OCI-LY3 (cell line): ENCODE measurements at regions not wholly inside any gene's neighbourhood (a gene's known extent, or its start where the extent isn't known, plus 50 kb on each side); places are given as distances from the start of the nearest gene placed in this dataset.

ENCODE experiments used
- H2AFZ ChIP-seq: fragments of 200-600, 300-600 bp; shearing (Covaris generic); 2 replicates; pipeline ENCODE4 v1.6.0; 2014; ENCODE audit warnings: antibody characterized with exemption, low read depth, low read length
- H3K27ac ChIP-seq: fragments of 200-600, 300-600 bp; sonication (generic); 2 replicates; pipeline ENCODE4 v1.5.1; 2014; ENCODE audit warnings: mild to moderate bottlenecking, low read length, moderate library complexity, mixed read lengths
- H3K27me3 ChIP-seq: fragments of 200-600, 300-600 bp; sonication (generic); 2 replicates; pipeline ENCODE4 v1.6.1; 2014; ENCODE audit warnings: low read depth, low read length, mixed read lengths
- H3K36me3 ChIP-seq: fragments of 200-600, 300-600 bp; sonication (generic); replicated peaks from 2 replicates; pipeline ENCODE3; 2014; ENCODE audit warnings: low read depth, low read length, mixed read lengths
- H3K4me1 ChIP-seq: fragments of 300-600, 200-600 bp; sonication (generic); 2 replicates; pipeline ENCODE4 v1.6.1; 2014; ENCODE audit warnings: low read length, mixed read lengths
- H3K4me2 ChIP-seq: fragments of 200-600, 300-600 bp; sonication (generic); 2 replicates; pipeline ENCODE4 v1.6.1; 2014; ENCODE audit warnings: low read length, mixed read lengths
- H3K4me3 ChIP-seq: fragments of 300-600, 200-600 bp; sonication (generic); 2 replicates; pipeline ENCODE4 v1.5.1; 2014; ENCODE audit warnings: antibody characterized with exemption, mild to moderate bottlenecking, low read length, moderate library complexity
- H3K79me2 ChIP-seq: fragments of 300-600, 200-600 bp; shearing (Covaris generic); 2 replicates; pipeline ENCODE4 v1.6.1; 2014; ENCODE audit warnings: mild to moderate bottlenecking, low read length, mixed read lengths
- H3K9ac ChIP-seq: fragments of 300-600, 200-600 bp; shearing (Covaris generic); 2 replicates; pipeline ENCODE4 v1.6.0; 2014; ENCODE audit warnings: mild to moderate bottlenecking, low read length, moderate library complexity
- H3K9me3 ChIP-seq: fragments of 200-600, 300-600 bp; shearing (Covaris generic); 2 replicates; pipeline ENCODE4 v1.6.1; 2014; ENCODE audit warnings: low read length, mixed read lengths; ENCODE audit not compliant: insufficient read depth
- H4K20me1 ChIP-seq: fragments of 200-600, 300-600 bp; sonication (generic); 2 replicates; pipeline ENCODE4 v1.6.1; 2016; ENCODE audit warnings: low read length, mixed read lengths; ENCODE audit not compliant: insufficient read depth
- CTCF ChIP-seq: fragments of 200-600, 300-600 bp; sonication (generic); IDR thresholded peaks from 2 replicates; pipeline ENCODE4 v1.5.1; 2014; ENCODE audit warnings: antibody characterized with exemption, low read length, low read depth
- EZH2phosphoT487 ChIP-seq: fragments of 200-600 bp; shearing (Covaris generic); IDR thresholded peaks from 2 replicates; pipeline ENCODE4 v1.6.1; 2018; ENCODE audit warnings: antibody characterized with exemption, mixed run types, low read depth

GRCh38 chr6:84399003-84399402 is 171.6 kb upstream of the CEP162 start:
- Histone ChIP-seq H3K9me3 (no peaks in the 10 kb centered on the region), H2AFZ (no peak overlapping the region), H3K4me1 (peaks cover 8% of the 10 kb centered on the region), H3K4me3 (no peak overlapping the region), H3K9ac (no peak overlapping the region), H3K79me2 (no peaks in the 10 kb centered on the region), H3K36me3 (no peaks in the 10 kb centered on the region), H3K4me2 (no peak overlapping the region), H3K27ac (no peak overlapping the region), H3K27me3 (no peaks in the 10 kb centered on the region), H4K20me1 (no peaks in the 10 kb centered on the region)
- no peak for TF ChIP-seq EZH2phosphoT487

DNA sequence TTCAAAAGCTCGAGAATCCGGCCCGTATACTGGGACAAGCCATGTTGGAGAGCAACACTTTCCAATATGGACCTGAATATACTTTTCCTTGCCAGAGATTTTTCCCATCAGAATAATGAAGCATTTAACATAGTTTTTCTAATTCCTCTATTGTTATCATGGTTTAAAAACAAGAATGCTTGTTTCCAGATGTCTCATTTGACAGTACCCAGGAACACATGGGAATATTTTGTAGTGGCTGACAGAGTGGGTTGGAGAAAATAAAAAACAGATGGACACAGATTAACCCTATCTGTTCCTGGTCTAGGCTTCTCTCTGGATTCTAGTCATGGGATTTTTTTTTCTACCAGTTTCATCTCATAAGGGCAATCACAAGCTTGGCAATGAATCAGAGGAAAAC is 164.8 kb upstream of the CEP162 start:
- Histone ChIP-seq H2AFZ (no peak overlapping the region), H3K9me3 (no peaks in the 10 kb centered on the region), H3K27me3 (no peaks in the 10 kb centered on the region), H3K4me1 (no peaks in the 10 kb centered on the region), H3K4me3 (no peak overlapping the region), H3K9ac (no peak overlapping the region), H3K27ac (no peak overlapping the region), H3K4me2 (no peak overlapping the region), H3K79me2 (no peaks in the 10 kb centered on the region), H4K20me1 (no peaks in the 10 kb centered on the region), H3K36me3 (no peaks in the 10 kb centered on the region)
- TF ChIP-seq CTCF (no peak), EZH2phosphoT487 (no peak)

GRCh38 chr6:84390851-84391250 is 163.4 kb upstream of the CEP162 start:
- Histone ChIP-seq H3K4me3 (no peak overlapping the region), H2AFZ (no peak overlapping the region), H3K9me3 (no peaks in the 10 kb centered on the region), H3K4me2 (no peak overlapping the region), H3K27ac (no peak overlapping the region), H4K20me1 (no peaks in the 10 kb centered on the region), H3K27me3 (no peaks in the 10 kb centered on the region), H3K9ac (no peak overlapping the region), H3K4me1 (no peaks in the 10 kb centered on the region), H3K79me2 (no peaks in the 10 kb centered on the region), H3K36me3 (no peaks in the 10 kb centered on the region)
- TF ChIP-seq CTCF = no peak

DNA sequence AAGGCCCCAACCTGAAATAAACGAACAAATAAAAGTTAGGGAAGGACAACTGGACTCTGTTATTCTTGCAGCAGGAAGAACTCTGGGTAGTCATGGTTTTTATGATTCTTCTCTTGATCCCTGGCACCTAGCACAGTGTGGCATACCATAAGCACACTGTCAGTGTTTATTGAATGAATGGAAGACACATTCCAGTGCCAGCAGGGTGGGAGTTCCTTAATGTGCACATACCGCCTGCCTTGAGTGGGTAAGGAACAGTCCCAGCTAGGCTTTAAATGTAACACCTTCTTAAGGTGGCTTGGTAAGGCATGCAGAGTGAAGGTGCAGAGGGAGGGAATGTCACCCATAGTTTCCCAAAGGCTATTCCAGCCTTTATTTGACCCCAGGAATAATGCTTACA is 162.9 kb upstream of the CEP162 start:
- Histone ChIP-seq H3K9me3 (no peaks in the 10 kb centered on the region), H4K20me1 (no peaks in the 10 kb centered on the region), H3K27ac (no peak overlapping the region), H3K27me3 (no peaks in the 10 kb centered on the region), H3K9ac (no peak overlapping the region), H2AFZ (no peak overlapping the region), H3K4me3 (no peak overlapping the region), H3K79me2 (no peaks in the 10 kb centered on the region), H3K4me1 (no peaks in the 10 kb centered on the region), H3K36me3 (no peaks in the 10 kb centered on the region), H3K4me2 (no peak overlapping the region)
- TF ChIP-seq EZH2phosphoT487 (no peak), CTCF (no peak)

DNA sequence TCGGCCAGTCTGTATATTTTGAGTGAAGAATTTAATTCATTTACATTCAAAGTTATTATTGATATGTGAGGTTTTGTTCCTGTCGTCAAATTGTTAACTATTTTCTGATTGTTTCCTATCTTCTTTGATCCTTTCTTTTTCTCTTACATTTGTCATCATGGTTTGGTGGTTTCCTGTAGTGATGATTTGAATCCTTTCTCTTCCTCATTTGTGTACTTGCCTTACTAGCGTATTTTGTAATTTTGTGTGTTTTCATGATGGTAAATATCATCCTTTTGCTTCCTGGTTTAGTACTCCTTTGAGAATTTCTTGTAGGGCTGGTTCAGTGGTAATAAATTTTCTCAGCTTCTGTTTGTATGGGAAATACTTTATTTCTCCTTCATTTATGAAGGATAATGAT is 151.7 kb upstream of the CEP162 start:
- Histone ChIP-seq H3K27me3 (no peaks in the 10 kb centered on the region), H3K79me2 (no peaks in the 10 kb centered on the region)
- TF ChIP-seq EZH2phosphoT487 (no peak), CTCF (no peak)

More for the DNA sequence above, 151.7 kb upstream of the CEP162 start:
- Histone ChIP-seq H3K27ac (no peak overlapping the region), H3K36me3 (no peaks in the 10 kb centered on the region), H3K4me2 (no peak overlapping the region), H3K9me3 (no peaks in the 10 kb centered on the region), H3K4me3 (no peak overlapping the region), H4K20me1 (no peaks in the 10 kb centered on the region), H3K4me1 (peaks cover 3% of the 10 kb centered on the region; the same call in 1 of the 2 replicates), H3K9ac (no peak overlapping the region), H2AFZ (0 out of 2 replicates have a peak overlapping the region, but pooled peaks have one; percentile 33)
